Activated CD8-positive, alpha-beta T cell treated with anti-CD3 and anti-CD28 coated beads for 36 hours (primary cell): ENCODE measurements at regions not wholly inside any gene's neighbourhood (a gene's known extent, or its start where the extent isn't known, plus 50 kb on each side); places are given as distances from the start of the nearest gene placed in this dataset.
"Not testable (repeated sequence)": the region's sequence is repeated elsewhere in the genome, so short reads cannot be mapped to it uniquely, and the experiment has no call there.

Experiments
- ATAC-seq: fragments of 200-7000 bp; cut with Tn5 transposase; one replicate; pipeline ENCODE4 v1.10.0; 2021; ENCODE audit warnings: mild to moderate bottlenecking, moderate library complexity
- CTCF ChIA-PET: fragments of 350-600 bp; sonication (Branson Sonifier 250); formaldehyde crosslinking; loops from one replicate; lab custom pipeline; 2021; ENCODE audit warnings: antibody characterized with exemption; lab: Charles Lee
- POLR2A ChIA-PET: fragments of 350-600 bp; sonication (Branson Sonifier 250); formaldehyde crosslinking; loops from one replicate; lab custom pipeline; 2021; ENCODE audit warnings: antibody characterized with exemption; lab: Charles Lee
- DNase-seq: peaks from one replicate; pipeline ENCODE4 v3.0.0-alpha.2; 2020
- H3K27ac Mint-ChIP-seq: one replicate; pipeline ENCODE4 v1.8.0; 2021; ENCODE audit warnings: mild to moderate bottlenecking, mixed read lengths
- H3K27me3 Mint-ChIP-seq: one replicate; pipeline ENCODE4 v1.8.0; 2021; ENCODE audit warnings: mixed read lengths
- H3K36me3 Mint-ChIP-seq: one replicate; pipeline ENCODE4 v1.8.0; 2021; ENCODE audit warnings: low read depth, mixed read lengths
- H3K4me1 Mint-ChIP-seq: one replicate; pipeline ENCODE4 v1.8.0; 2021; ENCODE audit warnings: low read depth, mixed read lengths
- H3K4me3 Mint-ChIP-seq: one replicate; pipeline ENCODE4 v1.8.0; 2021; ENCODE audit warnings: mild to moderate bottlenecking, moderate library complexity, mixed read lengths
- H3K9me3 Mint-ChIP-seq: one replicate; pipeline ENCODE4 v1.8.0; 2021; ENCODE audit warnings: mixed read lengths
- intact Hi-C: fragments of 100-400 bp; cut with micrococcal nuclease; formaldehyde crosslinking; loops from one replicate; pipeline ENCODE4 v1.10.0; 2022
- TF ChIP-seq, protein P1 (sequence below): fragments of 200-600 bp; IDR thresholded peaks from one replicate; pipeline ENCODE4 v1.8.0; 2022; ENCODE audit warnings: antibody characterized with exemption, mild to moderate bottlenecking

DNA sequence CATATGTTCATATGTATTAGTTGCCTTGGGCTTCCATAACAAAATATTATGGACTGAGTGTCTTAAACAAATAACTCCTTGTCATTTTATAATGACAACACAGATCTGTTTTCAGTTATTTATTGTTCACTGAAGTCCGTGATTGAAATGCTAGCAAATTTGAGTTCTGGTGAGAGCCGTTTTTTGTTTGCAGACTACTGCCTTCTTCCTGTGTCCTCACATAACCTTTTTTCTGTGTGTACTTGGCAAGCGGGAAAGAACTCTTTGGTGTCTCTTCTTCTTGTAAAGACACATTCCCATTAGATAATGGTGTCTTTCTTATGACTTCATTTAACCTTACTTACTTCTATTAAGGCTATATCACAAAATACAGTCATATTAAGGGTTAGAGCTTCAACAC is 482.9 kb upstream of the EYS start:
- no peaks in the 10 kb centered on the region for H3K36me3 Mint-ChIP-seq
- CTCF ChIA-PET: no interaction called here
- peaks cover 9% of the 10 kb centered on the region for H3K9me3 Mint-ChIP-seq
- H3K4me1 Mint-ChIP-seq: no peaks in the 10 kb centered on the region
- no peaks in the 10 kb centered on the region for H3K27me3 Mint-ChIP-seq
- intact Hi-C loops: no loop called here
- DNase-seq (no peak), ATAC-seq (no peak)
- TF ChIP-seq, protein P1, sequence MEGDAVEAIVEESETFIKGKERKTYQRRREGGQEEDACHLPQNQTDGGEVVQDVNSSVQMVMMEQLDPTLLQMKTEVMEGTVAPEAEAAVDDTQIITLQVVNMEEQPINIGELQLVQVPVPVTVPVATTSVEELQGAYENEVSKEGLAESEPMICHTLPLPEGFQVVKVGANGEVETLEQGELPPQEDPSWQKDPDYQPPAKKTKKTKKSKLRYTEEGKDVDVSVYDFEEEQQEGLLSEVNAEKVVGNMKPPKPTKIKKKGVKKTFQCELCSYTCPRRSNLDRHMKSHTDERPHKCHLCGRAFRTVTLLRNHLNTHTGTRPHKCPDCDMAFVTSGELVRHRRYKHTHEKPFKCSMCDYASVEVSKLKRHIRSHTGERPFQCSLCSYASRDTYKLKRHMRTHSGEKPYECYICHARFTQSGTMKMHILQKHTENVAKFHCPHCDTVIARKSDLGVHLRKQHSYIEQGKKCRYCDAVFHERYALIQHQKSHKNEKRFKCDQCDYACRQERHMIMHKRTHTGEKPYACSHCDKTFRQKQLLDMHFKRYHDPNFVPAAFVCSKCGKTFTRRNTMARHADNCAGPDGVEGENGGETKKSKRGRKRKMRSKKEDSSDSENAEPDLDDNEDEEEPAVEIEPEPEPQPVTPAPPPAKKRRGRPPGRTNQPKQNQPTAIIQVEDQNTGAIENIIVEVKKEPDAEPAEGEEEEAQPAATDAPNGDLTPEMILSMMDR: no peak
- H3K27ac Mint-ChIP-seq: no peak overlapping the region
- POLR2A ChIA-PET: no interaction called here
- H3K4me3 Mint-ChIP-seq: no peak overlapping the region

DNA sequence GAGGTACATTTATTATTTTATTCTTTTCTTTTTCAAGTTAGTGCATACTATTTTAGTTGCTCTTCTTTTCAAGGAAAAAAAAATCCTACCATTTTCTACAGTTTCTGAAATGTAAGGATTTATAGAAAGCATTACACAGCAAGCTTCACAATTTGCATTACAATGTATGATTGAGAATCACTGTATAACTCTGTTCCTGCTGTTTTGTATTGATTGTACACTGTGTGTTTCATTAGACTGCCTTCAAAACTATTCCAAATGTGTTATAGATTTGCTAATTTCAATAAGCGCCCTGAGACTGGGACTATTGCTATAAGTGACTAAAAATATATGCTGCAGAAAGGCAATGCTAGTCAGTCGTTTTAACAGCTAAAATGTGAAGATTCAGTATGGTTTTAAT is 479.7 kb upstream of the EYS start:
- CTCF ChIA-PET: no interaction called here
- H3K36me3 Mint-ChIP-seq: no peaks in the 10 kb centered on the region
- H3K27me3 Mint-ChIP-seq: no peaks in the 10 kb centered on the region
- intact Hi-C loops: no loop called here
- POLR2A ChIA-PET: no interaction called here
- no peak for ATAC-seq
- no peak overlapping the region for H3K4me3 Mint-ChIP-seq
- TF ChIP-seq, protein P1: no peak
- peaks cover 10% of the 10 kb centered on the region for H3K9me3 Mint-ChIP-seq
- H3K27ac Mint-ChIP-seq: no peak overlapping the region
- no peaks in the 10 kb centered on the region for H3K4me1 Mint-ChIP-seq
- no peak for DNase-seq

DNA sequence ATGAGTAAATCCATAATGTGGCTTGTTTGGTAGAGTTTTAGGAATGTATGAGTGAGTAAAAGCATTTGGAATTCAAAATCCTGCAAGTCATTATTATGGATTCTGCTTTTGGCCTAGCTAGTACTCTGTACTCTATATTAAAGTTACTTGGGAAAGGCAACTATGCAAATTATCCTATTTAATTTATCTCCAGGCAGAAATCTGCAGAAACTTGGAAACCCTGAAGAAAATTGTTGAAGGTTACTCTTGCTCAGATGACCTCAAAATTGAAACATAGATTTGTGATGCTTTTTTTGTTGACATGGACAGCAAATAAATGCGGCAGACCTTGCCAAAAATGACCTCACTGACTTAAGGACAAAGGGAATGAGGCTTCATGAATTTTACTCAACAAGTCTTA is 477.1 kb upstream of the EYS start:
- no peak for ATAC-seq
- intact Hi-C loops: no loop called here
- Mint-ChIP-seq H3K4me3 (no peak overlapping the region), H3K4me1 (no peaks in the 10 kb centered on the region), H3K27ac (no peak overlapping the region), H3K27me3 (no peaks in the 10 kb centered on the region), H3K9me3 (peaks cover 13% of the 10 kb centered on the region), H3K36me3 (no peaks in the 10 kb centered on the region)
- TF ChIP-seq, protein P1: no peak
- ChIA-PET POLR2A (no interaction called here), CTCF (no interaction called here)
- DNase-seq: no peak

DNA sequence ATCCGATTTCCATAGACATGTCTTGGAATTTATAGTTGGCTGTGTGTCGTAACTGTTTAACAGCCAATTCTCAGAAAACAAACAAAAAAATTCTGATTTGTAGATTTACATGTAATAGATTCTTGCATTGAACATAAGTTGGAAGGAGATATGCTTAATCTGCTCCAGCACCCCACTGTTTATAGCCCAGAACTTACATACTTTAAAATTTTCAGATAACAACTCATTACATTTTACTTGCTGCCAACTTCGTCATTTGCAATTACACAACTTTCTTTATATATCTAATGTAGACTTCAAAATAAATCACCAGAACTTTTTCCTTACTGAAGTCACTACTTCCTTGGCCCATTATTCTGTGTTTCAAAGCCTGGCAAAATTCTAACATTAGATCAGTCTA is 472.3 kb upstream of the EYS start:
- Mint-ChIP-seq H3K4me1 (no peaks in the 10 kb centered on the region), H3K36me3 (no peaks in the 10 kb centered on the region), H3K27me3 (no peaks in the 10 kb centered on the region), H3K4me3 (no peak overlapping the region), H3K9me3 (peaks cover 7% of the 10 kb centered on the region), H3K27ac (no peak overlapping the region)
- intact Hi-C loops: no loop called here
- TF ChIP-seq, protein P1: no peak
- DNase-seq (no peak), ATAC-seq (no peak)
- CTCF ChIA-PET: no interaction called here
- POLR2A ChIA-PET: no interaction called here

DNA sequence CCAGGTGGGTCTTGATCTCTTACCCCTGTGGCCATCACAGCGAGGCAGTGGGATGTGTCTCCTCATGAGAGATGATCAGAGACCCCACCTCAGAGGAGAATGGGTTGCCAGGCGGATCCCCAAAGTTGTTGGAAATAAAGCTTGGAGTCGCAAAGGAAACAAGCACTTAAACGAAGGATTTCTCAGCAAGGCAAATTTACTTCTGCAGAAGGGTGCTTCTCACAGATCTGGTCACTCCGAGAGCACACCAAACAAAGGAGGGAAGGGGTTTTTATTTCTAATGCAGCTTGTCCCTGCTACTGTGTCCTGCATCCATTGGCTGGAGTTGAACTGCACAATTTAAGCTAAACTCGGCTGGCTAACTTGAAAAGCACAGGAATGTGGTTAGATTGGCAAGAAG is 466.6 kb upstream of the EYS start:
- TF ChIP-seq, protein P1: no peak
- Mint-ChIP-seq H3K27ac (no peak overlapping the region), H3K9me3 (peaks cover 10% of the 10 kb centered on the region), H3K4me1 (no peaks in the 10 kb centered on the region), H3K4me3 (no peak overlapping the region), H3K36me3 (no peaks in the 10 kb centered on the region), H3K27me3 (no peaks in the 10 kb centered on the region)
- no peak for DNase-seq
- intact Hi-C loops: no loop called here
- ChIA-PET CTCF (no interaction called here), POLR2A (no interaction called here)
- ATAC-seq: no peak

DNA sequence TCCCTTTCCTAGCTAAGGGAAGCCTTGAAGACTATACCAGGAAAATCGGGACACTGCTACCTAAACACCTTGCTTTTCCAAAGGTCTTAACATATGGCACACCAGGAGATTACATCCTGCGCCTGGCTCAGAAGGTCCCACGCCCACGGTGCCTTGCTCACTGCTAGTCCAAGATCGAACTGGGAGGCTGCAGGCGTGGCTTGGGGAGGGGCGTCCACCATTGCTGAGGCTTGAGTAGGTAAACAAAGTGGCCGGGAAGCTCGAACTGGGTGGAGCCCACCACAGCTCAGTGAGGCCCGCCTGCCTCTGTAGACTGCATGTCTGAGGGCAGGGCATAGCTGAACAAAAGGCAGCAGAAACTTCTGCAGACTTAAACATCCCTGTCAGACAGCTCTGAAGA is 459.7 kb upstream of the EYS start:
- ATAC-seq, H3K36me3 Mint-ChIP-seq: not testable (repeated sequence)

More for the DNA sequence above, 459.7 kb upstream of the EYS start:
- peaks cover 23% of the 10 kb centered on the region for H3K9me3 Mint-ChIP-seq
- H3K4me3 Mint-ChIP-seq, H3K4me1 Mint-ChIP-seq, POLR2A ChIA-PET, DNase-seq, intact Hi-C loops, H3K27ac Mint-ChIP-seq, H3K27me3 Mint-ChIP-seq, CTCF ChIA-PET: not testable (repeated sequence)
